ENCODE measurements at regions not wholly inside any gene's neighbourhood (a gene's known extent, or its start where the extent isn't known, plus 50 kb on each side); places are given as distances from the start of the nearest gene placed in this dataset.
A peak's percentile ranks its signal among the peaks of the same experiment; 100 is the strongest.
"Not testable (repeated sequence)": the region's sequence is repeated elsewhere in the genome, so short reads cannot be mapped to it uniquely, and the experiment has no call there.

- not testable (repeated sequence) for DNase-seq (ENCODE audit: low read depth in 1 of 2, low spot score in 2 of 2); H3K9me3 ChIP-seq (replicated peaks); H3K4me1 ChIP-seq (replicated peaks); H3K27me3 ChIP-seq (replicated peaks); H3K36me3 ChIP-seq; H3K4me3 ChIP-seq; H3K27ac ChIP-seq
Measured at GRCh38 chrX:39702636-39703035, 395.1 kb downstream of the BCOR start.

GRCh38 chrX:39703307-39703706 lies 394.5 kb downstream of the BCOR start:
- Histone ChIP-seq H3K9me3 (replicated peaks) (no peaks in the 10 kb centered on the region), H3K27ac (no peak overlapping the region), H3K4me3 (no peak overlapping the region), H3K4me1 (replicated peaks) (no peaks in the 10 kb centered on the region), H3K36me3 (no peaks in the 10 kb centered on the region), H3K27me3 (replicated peaks) (no peaks in the 10 kb centered on the region)
- DNase-seq (ENCODE audit: low read depth in 1 of 2, low spot score in 2 of 2), result no peak

- Histone ChIP-seq H3K36me3 (no peaks in the 10 kb centered on the region), H3K4me1 (replicated peaks) (no peaks in the 10 kb centered on the region), H3K27ac (no peak overlapping the region), H3K9me3 (replicated peaks) (no peaks in the 10 kb centered on the region), H3K27me3 (replicated peaks) (no peaks in the 10 kb centered on the region), H3K4me3 (no peak overlapping the region)
- no peak for DNase-seq (ENCODE audit: low read depth in 1 of 2, low spot score in 2 of 2)
Measured at GRCh38 chrX:39704590-39704989, 393.2 kb downstream of the BCOR start.

GRCh38 chrX:39705290-39705689 lies 392.5 kb downstream of the BCOR start:
- Histone ChIP-seq H3K27ac (no peak overlapping the region), H3K27me3 (replicated peaks) (no peaks in the 10 kb centered on the region), H3K4me1 (replicated peaks) (no peaks in the 10 kb centered on the region), H3K36me3 (no peaks in the 10 kb centered on the region), H3K4me3 (no peak overlapping the region), H3K9me3 (replicated peaks) (no peaks in the 10 kb centered on the region)
- DNase-seq (ENCODE audit: low read depth in 1 of 2, low spot score in 2 of 2), result peak in 1 of 2 experiments; percentile 50

GRCh38 chrX:39709364-39709763 lies 388.4 kb downstream of the BCOR start:
- Histone ChIP-seq H3K27ac (no peak overlapping the region), H3K27me3 (replicated peaks) (no peaks in the 10 kb centered on the region), H3K9me3 (replicated peaks) (no peaks in the 10 kb centered on the region), H3K36me3 (no peaks in the 10 kb centered on the region), H3K4me1 (replicated peaks) (no peaks in the 10 kb centered on the region), H3K4me3 (no peak overlapping the region)
- DNase-seq (ENCODE audit: low read depth in 1 of 2, low spot score in 2 of 2), result no peak

- no peaks in the 10 kb centered on the region for H3K27me3 ChIP-seq (replicated peaks)
- H3K4me1 ChIP-seq (replicated peaks), result no peaks in the 10 kb centered on the region
- H3K9me3 ChIP-seq (replicated peaks), result no peaks in the 10 kb centered on the region
- DNase-seq (ENCODE audit: low read depth in 1 of 2, low spot score in 2 of 2), result no peak
- H3K4me3 ChIP-seq, result no peak overlapping the region
- H3K36me3 ChIP-seq, result no peaks in the 10 kb centered on the region
- no peak overlapping the region for H3K27ac ChIP-seq
Measured at GRCh38 chrX:39709812-39710211, 387.9 kb downstream of the BCOR start.

GRCh38 chrX:39710776-39711175 lies 387.0 kb downstream of the BCOR start:
- Histone ChIP-seq H3K27me3 (replicated peaks) (no peaks in the 10 kb centered on the region), H3K27ac (no peak overlapping the region), H3K36me3 (no peaks in the 10 kb centered on the region), H3K9me3 (replicated peaks) (no peaks in the 10 kb centered on the region), H3K4me1 (replicated peaks) (no peaks in the 10 kb centered on the region), H3K4me3 (no peak overlapping the region)
- no peak for DNase-seq (ENCODE audit: low read depth in 1 of 2, low spot score in 2 of 2)

GRCh38 chrX:39714471-39714870 lies 383.3 kb downstream of the BCOR start:
- no peak for DNase-seq (ENCODE audit: low read depth in 1 of 2, low spot score in 2 of 2)
- H3K36me3 ChIP-seq, result no peaks in the 10 kb centered on the region
- no peak overlapping the region for H3K27ac ChIP-seq
- no peaks in the 10 kb centered on the region for H3K27me3 ChIP-seq (replicated peaks)
- H3K4me1 ChIP-seq (replicated peaks), result no peaks in the 10 kb centered on the region
- H3K9me3 ChIP-seq (replicated peaks), result no peaks in the 10 kb centered on the region
- H3K4me3 ChIP-seq, result no peak overlapping the region

GRCh38 chrX:39716401-39716800 lies 381.4 kb downstream of the BCOR start:
- H3K36me3 ChIP-seq, result no peaks in the 10 kb centered on the region
- H3K27me3 ChIP-seq (replicated peaks), result no peaks in the 10 kb centered on the region
- no peaks in the 10 kb centered on the region for H3K4me1 ChIP-seq (replicated peaks)
- no peaks in the 10 kb centered on the region for H3K9me3 ChIP-seq (replicated peaks)
- H3K4me3 ChIP-seq, result no peak overlapping the region
- H3K27ac ChIP-seq, result no peak overlapping the region
- no peak for DNase-seq (ENCODE audit: low read depth in 1 of 2, low spot score in 2 of 2)

GRCh38 chrX:39716802-39717540 lies 380.8 kb downstream of the BCOR start:
- Histone ChIP-seq H3K27ac (no peak overlapping the region), H3K4me1 (replicated peaks) (no peaks in the 10 kb centered on the region), H3K4me3 (no peak overlapping the region), H3K36me3 (no peaks in the 10 kb centered on the region), H3K9me3 (replicated peaks) (no peaks in the 10 kb centered on the region), H3K27me3 (replicated peaks) (no peaks in the 10 kb centered on the region)
- no peak for DNase-seq (ENCODE audit: low read depth in 1 of 2, low spot score in 2 of 2)

GRCh38 chrX:39718981-39719380 lies 378.8 kb downstream of the BCOR start:
- Histone ChIP-seq H3K36me3 (no peaks in the 10 kb centered on the region), H3K9me3 (replicated peaks) (no peaks in the 10 kb centered on the region), H3K4me1 (replicated peaks) (no peaks in the 10 kb centered on the region), H3K27ac (no peak overlapping the region), H3K27me3 (replicated peaks) (no peaks in the 10 kb centered on the region), H3K4me3 (no peak overlapping the region)
- no peak for DNase-seq (ENCODE audit: low read depth in 1 of 2, low spot score in 2 of 2)

GRCh38 chrX:39720945-39721344 lies 376.8 kb downstream of the BCOR start:
- Histone ChIP-seq H3K9me3 (replicated peaks) (no peaks in the 10 kb centered on the region), H3K4me3 (no peak overlapping the region), H3K27ac (no peak overlapping the region), H3K36me3 (no peaks in the 10 kb centered on the region), H3K27me3 (replicated peaks) (no peaks in the 10 kb centered on the region), H3K4me1 (replicated peaks) (peaks cover under 1% of the 10 kb centered on the region; the same call in 1 of the 2 replicates)
- DNase-seq (ENCODE audit: low read depth in 1 of 2, low spot score in 2 of 2), result no peak

- no peak overlapping the region for H3K27ac ChIP-seq
- H3K9me3 ChIP-seq (replicated peaks), result no peaks in the 10 kb centered on the region
- H3K36me3 ChIP-seq, result no peaks in the 10 kb centered on the region
- no peaks in the 10 kb centered on the region for H3K27me3 ChIP-seq (replicated peaks)
- H3K4me1 ChIP-seq (replicated peaks), result peaks cover 8% of the 10 kb centered on the region
- H3K4me3 ChIP-seq, result no peak overlapping the region
- DNase-seq (ENCODE audit: low read depth in 1 of 2, low spot score in 2 of 2), result no peak
Measured at GRCh38 chrX:39721566-39722279, 376.0 kb downstream of the BCOR start.

GRCh38 chrX:39724544-39724943 lies 373.2 kb downstream of the BCOR start:
- H3K27me3 ChIP-seq (replicated peaks), result no peaks in the 10 kb centered on the region
- no peaks in the 10 kb centered on the region for H3K36me3 ChIP-seq
- H3K4me1 ChIP-seq (replicated peaks), result peaks cover 12% of the 10 kb centered on the region
- DNase-seq (ENCODE audit: low read depth in 1 of 2, low spot score in 2 of 2), result no peak
- no peak overlapping the region for H3K27ac ChIP-seq
- H3K9me3 ChIP-seq (replicated peaks), result no peaks in the 10 kb centered on the region
- H3K4me3 ChIP-seq, result no peak overlapping the region

Measured in SJSA1 (cell line).